NCI-H510A (cell line): ENCODE measurements at regions not wholly inside any gene's neighbourhood (a gene's known extent, or its start where the extent isn't known, plus 50 kb on each side); places are given as distances from the start of the nearest gene placed in this dataset.
"Not testable (repeated sequence)": the region's sequence is repeated elsewhere in the genome, so short reads cannot be mapped to it uniquely, and the experiment has no call there.

Experiments used
- DNase-seq: peaks from one replicate; lab custom pipeline; 2025; lab: John Stamatoyannopoulos, UW

GRCh38 chr4:31750581-31750980, 1030.4 kb downstream of the PCDH7 start:
- not testable (repeated sequence) for DNase-seq

DNA sequence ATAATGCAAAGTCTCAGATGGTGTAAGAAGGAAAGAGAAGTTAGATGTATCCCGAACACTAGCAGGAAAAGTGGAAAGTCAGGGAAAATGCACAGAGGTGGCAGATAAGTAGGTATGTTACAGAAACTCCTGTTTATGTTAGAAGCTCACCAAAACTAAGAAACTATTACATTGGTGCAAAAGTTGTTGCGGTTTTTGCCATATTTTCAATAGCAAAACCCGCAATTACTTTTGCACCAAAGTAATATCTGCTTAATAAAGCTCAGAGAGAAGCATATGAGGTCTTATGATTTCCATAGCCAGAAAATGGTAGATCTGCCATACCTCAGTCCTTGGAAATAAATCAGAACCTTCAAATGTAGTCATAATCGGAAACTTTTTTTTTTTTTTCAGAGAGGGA, 1035.6 kb downstream of the PCDH7 start:
- DNase-seq: no peak

GRCh38 chr4:31768756-31769155, 1048.6 kb downstream of the PCDH7 start:
- DNase-seq: no peak

DNA sequence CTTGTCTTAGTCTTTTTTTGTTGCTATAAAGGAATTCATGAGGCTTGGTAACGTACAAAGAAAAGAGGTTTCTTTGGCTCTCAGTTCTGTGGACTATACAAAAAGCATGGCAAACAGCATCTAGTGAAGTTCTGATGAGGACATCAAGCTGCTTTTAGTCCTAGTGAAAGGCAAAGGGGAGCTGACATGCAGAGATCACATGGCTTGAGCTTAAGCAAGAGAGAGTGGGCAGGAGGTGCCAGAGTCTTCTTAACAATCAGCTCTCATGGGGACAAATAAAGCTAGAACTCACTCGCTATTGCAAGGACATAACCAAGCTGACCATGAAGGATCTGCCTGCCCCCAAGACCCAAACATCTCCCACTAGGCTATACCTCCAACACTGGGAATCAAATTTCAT, 1063.1 kb downstream of the PCDH7 start:
- DNase-seq: no peak

GRCh38 chr4:31784558-31784957, 1064.4 kb downstream of the PCDH7 start:
- DNase-seq: no peak

GRCh38 chr4:31787701-31788100, 1067.5 kb downstream of the PCDH7 start:
- no peak for DNase-seq

- DNase-seq: no peak
These were observed 1068.5 kb downstream of the PCDH7 start for GRCh38 chr4:31788676-31789075.

- no peak for DNase-seq
These were observed 1071.5 kb downstream of the PCDH7 start for GRCh38 chr4:31791666-31792065.

DNA sequence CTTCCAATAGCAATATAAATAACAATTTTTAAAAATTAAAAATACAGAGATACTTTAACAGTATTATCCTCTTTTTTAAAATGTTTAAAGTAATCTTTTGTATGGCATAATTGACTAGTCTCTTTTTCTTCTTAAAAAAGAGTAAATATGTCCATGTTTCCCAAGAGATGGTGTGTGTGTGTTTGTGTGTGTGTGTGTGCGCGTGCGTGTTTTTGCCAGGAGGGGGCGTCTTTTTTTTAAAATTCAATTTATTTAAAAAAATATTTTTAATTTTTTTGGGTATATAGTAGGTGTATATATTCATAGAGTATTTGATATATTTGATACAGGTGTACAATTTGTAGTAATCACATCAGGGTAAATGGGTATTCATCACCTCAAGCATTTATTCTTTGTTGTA, 1073.7 kb downstream of the PCDH7 start:
- DNase-seq: no peak

DNA sequence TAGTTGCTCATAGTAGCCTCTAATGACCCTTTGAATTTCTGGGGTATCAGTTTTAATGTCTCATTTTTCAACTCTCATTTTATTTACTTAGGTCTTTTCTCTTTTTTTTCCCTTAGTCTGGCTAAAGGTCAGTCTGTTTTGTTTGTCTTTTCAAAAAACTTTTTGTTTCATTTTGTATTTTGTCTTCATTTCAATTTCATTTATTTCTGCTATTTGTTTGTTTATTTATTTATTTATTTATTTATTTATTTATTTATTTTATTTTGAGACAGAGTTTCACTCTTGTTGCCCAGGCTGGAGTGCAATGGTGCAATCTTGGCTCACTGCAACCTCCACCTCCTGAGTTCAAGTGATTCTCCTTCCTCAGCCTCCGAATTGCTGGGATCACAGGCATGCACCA, 1076.9 kb downstream of the PCDH7 start:
- not testable (repeated sequence) for DNase-seq

DNA sequence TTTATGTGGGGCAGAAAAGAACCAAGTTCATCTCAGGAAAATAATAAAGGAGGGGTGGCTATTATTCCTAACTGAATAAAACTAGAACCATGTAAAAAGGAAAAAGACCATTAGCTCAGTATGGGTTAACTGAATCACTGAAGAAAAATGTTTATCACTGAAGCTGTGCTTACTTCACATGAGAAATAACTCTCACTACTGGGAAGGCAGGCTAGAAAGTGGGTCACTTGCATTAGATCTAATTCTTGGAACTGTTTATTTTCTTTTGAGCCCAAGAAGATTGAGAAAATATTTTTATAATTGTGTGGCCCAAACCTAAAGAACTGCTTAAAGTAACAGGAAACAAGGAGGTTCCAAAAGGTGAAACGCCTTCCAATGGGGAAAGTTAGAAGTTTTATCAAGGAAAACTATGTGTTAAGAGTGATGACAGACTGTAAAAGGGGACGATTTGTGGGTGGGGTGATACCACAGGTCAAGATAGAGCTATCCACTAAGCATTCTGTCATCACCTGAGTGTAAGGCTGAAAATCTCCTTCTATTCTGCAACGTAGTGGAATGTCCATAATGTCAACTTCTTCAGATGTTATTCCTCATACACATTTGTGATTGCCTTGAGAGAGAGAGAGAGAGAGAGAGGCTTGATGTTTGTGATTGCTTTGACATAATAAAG, 1083.5 kb downstream of the PCDH7 start:
- no peak for DNase-seq

GRCh38 chr4:31807036-31807435, 1086.9 kb downstream of the PCDH7 start:
- DNase-seq: no peak

DNA sequence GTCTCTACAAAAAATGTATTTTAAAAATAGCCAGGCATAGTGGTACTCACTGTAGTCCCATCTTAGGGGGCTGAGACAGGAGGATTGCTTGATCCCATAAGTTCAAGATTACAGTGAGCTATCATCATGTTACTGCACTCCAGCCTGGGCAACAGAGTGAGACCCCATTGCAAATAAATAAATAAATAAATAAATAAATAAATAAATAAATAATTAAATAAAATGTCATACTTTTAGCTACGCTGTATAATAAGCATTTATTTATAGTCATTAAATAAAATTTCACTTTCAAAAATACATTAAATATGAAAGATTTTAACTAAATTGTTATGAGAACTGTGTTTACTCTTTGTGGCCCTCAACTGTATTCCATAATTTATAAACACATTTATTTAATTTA, 1124.2 kb downstream of the PCDH7 start:
- DNase-seq: no peak

- DNase-seq: no peak
These were observed 1131.8 kb downstream of the PCDH7 start for GRCh38 chr4:31851946-31852345.

DNA sequence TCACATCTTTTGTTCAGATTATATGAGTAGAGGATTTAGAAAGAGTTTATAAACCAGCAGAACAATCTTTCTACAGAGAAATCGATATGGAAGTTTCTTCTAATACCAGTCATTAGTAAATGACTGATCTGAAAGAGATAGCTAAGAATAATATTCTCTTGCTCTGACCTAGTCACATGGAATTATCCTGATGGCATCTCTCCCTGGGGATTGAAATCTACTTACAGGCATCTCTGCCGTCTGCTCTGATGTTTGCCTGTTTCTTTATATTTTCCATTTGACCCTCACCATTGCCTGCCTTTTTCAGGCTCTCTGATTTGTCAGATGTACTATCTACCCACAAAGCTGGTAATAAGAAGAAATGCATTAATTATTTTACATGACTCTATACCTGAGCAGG, 1157.3 kb downstream of the PCDH7 start:
- no peak for DNase-seq

- not testable (repeated sequence) for DNase-seq
These were observed 1160.7 kb downstream of the PCDH7 start for GRCh38 chr4:31880837-31881236.

DNA sequence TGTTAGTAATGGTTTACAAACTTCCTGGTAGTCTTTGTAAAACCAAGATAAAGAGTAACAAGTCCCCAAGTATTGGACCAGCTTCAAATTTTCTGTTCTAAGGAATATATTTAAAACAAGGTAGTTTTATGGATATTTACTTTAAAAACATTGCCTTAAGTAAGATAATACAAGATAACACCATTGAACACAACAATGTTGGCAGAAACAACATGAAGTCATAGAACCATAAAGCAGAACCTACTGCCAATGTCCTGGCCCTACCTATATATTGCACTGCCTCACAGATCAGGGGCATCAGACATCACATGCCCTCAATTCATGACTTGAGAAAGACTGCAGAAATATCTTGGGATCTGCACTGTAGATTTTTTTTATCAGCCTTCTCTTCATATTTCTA, 1176.2 kb downstream of the PCDH7 start:
- DNase-seq: no peak

DNA sequence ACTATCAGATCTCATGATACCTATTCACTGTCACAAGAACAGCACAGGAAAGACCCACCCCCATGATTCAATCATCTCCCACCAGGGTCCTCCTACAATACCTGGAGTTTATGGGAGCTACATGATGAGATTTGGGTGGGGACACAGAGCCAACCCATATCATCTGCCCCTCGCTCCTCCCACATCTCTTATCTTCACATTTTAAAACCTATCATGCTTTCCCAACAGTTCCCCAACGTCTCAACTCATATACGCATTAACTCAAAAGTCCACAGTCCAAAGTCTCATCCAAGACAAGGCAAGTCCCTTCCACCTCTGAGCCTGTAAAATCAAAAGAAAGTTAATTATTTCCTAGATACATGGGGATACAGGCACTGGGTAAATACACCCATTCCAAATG, 1185.2 kb downstream of the PCDH7 start:
- no peak for DNase-seq

DNA sequence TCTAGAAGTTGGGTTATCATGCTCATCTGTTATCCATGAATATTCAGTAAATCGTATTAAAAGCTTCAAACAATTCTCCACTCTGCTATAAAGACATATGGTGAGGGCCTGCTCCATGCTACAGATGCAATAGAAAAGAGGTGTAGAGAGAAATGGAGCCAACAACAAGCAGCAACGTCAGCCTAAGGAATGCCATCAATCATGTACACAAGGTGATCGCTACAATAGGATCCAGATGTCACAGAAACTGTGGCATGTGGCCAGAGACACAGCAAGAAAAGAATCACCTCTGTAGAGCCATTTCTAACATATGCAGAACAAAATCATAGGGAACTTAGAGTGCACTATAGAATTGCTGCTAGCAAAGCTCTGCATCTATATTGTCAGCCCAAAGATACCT, 1188.1 kb downstream of the PCDH7 start:
- no peak for DNase-seq

DNA sequence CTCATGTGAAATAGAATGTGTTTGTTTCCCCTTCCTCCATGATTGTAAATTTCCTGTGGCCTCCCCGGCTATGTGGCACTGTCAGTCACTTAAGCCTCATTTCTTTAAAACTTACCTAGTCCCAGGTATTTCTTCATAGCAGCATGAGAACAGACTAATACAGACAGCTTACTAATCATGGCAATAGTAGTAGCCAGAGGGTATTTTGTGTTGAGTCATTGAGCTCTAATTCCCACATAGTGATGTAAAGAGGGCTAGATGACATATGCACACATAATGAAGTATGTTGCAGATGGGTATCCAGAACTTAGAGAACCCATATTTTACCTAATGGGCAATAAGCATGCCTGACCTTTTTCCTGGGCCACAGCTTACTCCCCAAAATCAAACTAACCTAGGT, 1197.2 kb downstream of the PCDH7 start:
- no peak for DNase-seq

- no peak for DNase-seq
These were observed 1198.7 kb downstream of the PCDH7 start for GRCh38 chr4:31918891-31919290.

GRCh38 chr4:31923634-31924033, 1203.5 kb downstream of the PCDH7 start:
- DNase-seq: no peak

- DNase-seq: no peak
These were observed 1209.6 kb downstream of the PCDH7 start for GRCh38 chr4:31929676-31930345.

DNA sequence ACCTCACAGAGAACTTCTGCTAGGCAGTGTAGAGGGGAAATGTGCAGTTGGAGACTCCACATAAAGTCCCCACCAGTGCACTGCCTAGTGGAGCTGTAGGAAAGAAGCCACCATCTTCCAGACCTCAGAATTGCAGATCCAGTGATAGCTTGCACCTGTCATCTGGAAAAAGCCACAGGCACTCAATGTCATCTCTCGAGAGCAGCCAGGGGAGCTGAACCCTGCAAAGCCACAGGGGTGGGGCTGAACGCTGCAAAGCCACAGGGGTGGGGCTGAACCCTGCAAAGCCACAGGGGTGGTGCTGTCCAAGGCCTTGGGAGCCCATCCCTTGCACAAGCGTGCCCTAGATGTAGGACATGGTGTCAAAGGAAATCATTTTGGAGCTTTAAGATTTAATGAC, 1226.3 kb downstream of the PCDH7 start:
- no peak for DNase-seq
